Tibial nerve (tissue), 4 donors: ENCODE measurements at regions not wholly inside any gene's neighbourhood (a gene's known extent, or its start where the extent isn't known, plus 50 kb on each side); places are given as distances from the start of the nearest gene placed in this dataset.

Source experiments
- DNase-seq, 2 donors: peaks; one replicate each; pipeline ENCODE4 v3.0.0-alpha.2; 2019; ENCODE audit warnings: low spot score in 2 of 2
- H3K27ac ChIP-seq, 4 donors: fragments of 200-600 bp; sonication (generic) in 3 of 4; one replicate each; pipeline ENCODE4 v1.5.1; 2017 to 2019; ENCODE audit warnings: mild to moderate bottlenecking in 1 of 4
- H3K27me3 ChIP-seq, 2 donors: fragments of 200-600 bp; sonication (generic) in 1 of 2; one replicate each; pipeline versions ENCODE4 v1.5.1 to v1.6.0; 2017 to 2019
- H3K36me3 ChIP-seq, 3 donors: fragments of 200-600 bp; sonication (generic); one replicate each; pipeline ENCODE4 v1.5.1; 2018 to 2019
- H3K4me1 ChIP-seq, 4 donors: fragments of 200-600 bp; sonication (generic) in 3 of 4; one replicate each; pipeline ENCODE4 v1.5.1; 2017 to 2019
- H3K4me3 ChIP-seq, 4 donors: fragments of 200-600 bp; sonication (generic) in 3 of 4; one replicate each; pipeline ENCODE4 v1.5.1; 2017 to 2019; ENCODE audit warnings: mild to moderate bottlenecking in 1 of 4, moderate library complexity in 1 of 4
- H3K9me3 ChIP-seq, 4 donors: fragments of 200-600 bp; sonication (generic) in 3 of 4; one replicate each; pipeline ENCODE4 v1.5.1; 2017 to 2019
- CTCF ChIP-seq, 5 experiments: fragments of 200-600 bp in 3 of 5; fragments of 450-650 bp in 2 of 5; sonication (generic) in 3 of 5; IDR thresholded peaks; one replicate each; pipeline ENCODE4 v1.5.1; 2016 to 2019; ENCODE audit warnings: antibody characterized with exemption in 5 of 5, mild to moderate bottlenecking in 3 of 5, moderate library complexity in 2 of 5
- EP300 ChIP-seq, 2 donors: sonication (generic); formaldehyde crosslinking; IDR thresholded peaks; one replicate each; pipeline ENCODE4 v1.6.1; 2017; ENCODE audit warnings: antibody characterized with exemption in 2 of 2, mild to moderate bottlenecking in 1 of 2
- POLR2A ChIP-seq, 2 donors: fragments of 450-650 bp; IDR thresholded peaks; one replicate each; pipeline ENCODE4 v1.6.1; 2017; ENCODE audit warnings: antibody characterized with exemption in 2 of 2, mild to moderate bottlenecking in 2 of 2, moderate library complexity in 2 of 2
- WGBS, 2 donors: methylation state at CpG; one replicate each; pipeline ENCODE4 v1.1.5; 2018; 5-methylcytosine and 5-hydroxymethylcytosine counted together

GRCh38 chr4:4913628-4914027 lies 54.2 kb downstream of the MSX1 start:
- DNase-seq = no peak
- peak overlapping the region in 1 of 4 donors; percentile 68 for H3K27ac ChIP-seq
- peaks cover 0 to 19% (median 0%) of the 10 kb centered on the region in 4 donors for H3K4me1 ChIP-seq
- peaks cover 0 to 7% (median 0%) of the 10 kb centered on the region in 4 donors for H3K9me3 ChIP-seq
- no peaks in the 10 kb centered on the region for H3K36me3 ChIP-seq
- TF ChIP-seq CTCF (IDR thresholded peaks at IDR 0.05) = no peak
- no peak for TF ChIP-seq POLR2A (IDR thresholded peaks at IDR 0.05)
- TF ChIP-seq EP300 (IDR thresholded peaks at IDR 0.05) = no peak
- no peaks in the 10 kb centered on the region for H3K27me3 ChIP-seq
- H3K4me3 ChIP-seq = no peak overlapping the region

DNA sequence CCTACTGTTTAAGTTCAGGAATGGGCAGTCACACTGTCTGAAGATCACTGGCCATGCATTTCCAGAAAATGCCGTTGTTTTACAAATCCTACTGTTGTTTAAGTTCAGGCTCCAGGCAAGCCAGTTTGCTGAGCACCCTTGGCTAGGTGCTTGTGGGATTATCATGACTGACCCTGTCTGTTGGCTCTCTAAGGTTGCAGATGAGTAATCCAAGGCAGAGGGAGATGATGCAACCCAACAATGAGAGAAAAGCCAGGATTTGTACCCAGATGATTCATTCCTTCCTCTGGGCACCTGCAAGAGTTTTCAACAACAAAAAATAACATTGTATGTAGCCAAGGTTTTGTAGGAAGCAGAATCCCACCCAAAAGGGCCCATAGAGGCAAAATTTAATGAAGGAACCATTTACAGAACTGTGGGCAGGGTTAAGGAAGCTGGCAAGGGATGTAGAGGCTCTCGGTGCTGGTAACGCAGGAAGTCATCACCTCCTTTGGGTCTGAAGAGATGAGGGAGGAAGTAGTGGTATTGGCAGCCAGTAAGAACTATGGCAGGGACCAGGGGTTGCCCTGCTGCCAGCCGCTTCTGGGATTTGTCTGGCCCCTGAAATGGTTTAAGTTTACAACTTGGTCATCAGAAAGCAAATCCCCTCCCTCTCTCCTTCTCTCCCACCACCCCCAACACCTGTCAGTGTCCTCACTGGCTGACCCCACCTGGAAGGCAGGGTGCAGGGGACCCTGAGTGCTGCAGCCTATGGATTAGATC lies 54.8 kb downstream of the MSX1 start:
- 57 to 66% methylated on average over 4 of the region's 4 CpGs for WGBS, 2 donors
- peak in 1 of 2 donors; percentile 34 for DNase-seq
- H3K27ac ChIP-seq = peak overlapping the region in 2 of 4 donors; percentile 52 to 68

DNA sequence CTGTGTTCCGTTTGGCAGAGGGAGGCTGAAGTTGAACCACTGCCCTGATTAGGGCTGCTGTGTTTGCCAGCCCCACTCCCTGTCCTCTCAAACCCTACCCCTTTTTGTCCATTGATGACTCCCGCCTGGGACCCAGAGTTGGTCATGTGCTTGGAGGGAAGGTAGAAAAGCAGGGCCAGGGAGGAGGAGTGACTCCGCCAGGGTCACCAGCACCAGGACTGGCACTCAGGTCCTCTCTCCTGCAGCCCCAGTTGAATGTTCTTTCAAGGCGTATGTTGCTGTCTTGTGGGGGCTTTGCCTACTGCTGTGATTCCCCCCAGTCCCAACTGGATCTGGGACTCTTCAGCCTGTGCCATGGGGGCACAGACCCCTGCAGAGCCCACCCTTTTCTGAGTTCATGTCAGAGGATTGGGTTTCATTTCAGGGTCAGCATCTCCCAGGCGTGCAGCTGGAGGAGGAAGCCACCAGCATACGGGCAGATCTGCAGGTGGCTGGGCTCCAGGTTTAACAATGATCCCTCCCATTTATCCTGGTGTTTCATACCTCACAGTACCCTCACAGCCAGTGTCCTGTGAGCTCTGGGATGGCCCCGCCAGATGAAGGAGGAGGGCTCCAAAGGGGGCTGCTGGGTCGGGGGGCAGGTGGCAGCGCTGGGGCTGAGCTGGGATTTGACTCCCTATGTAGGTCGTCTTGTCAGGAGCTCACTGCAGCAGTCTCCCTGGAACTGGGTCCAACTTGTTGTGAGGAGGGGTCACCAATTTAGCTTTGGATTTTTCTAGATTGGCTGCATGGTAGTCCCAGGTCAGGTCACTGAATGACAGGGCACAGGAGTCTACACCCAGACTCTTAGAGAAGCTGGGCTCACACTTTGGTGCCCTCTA lies 55.7 kb downstream of the MSX1 start:
- Histone ChIP-seq H3K27me3 (no peaks in the 10 kb centered on the region), H3K27ac (peak overlapping the region in 1 of 4 donors; percentile 60), H3K4me1 (peaks cover 0 to 19% (median 0%) of the 10 kb centered on the region in 4 donors), H3K9me3 (peaks cover 0 to 4% (median 0%) of the 10 kb centered on the region in 4 donors), H3K4me3 (no peak overlapping the region), H3K36me3 (no peaks in the 10 kb centered on the region)
- WGBS, 2 donors = 77% methylated on average over 10 of the region's 10 CpGs
- DNase-seq = no peak
- TF ChIP-seq EP300 (IDR thresholded peaks at IDR 0.05) = no peak
- no peak for TF ChIP-seq CTCF (IDR thresholded peaks at IDR 0.05)
- TF ChIP-seq POLR2A (IDR thresholded peaks at IDR 0.05) = no peak

More for the DNA sequence above, 54.8 kb downstream of the MSX1 start:
- Histone ChIP-seq H3K4me1 (peaks cover 0 to 19% (median 0%) of the 10 kb centered on the region in 4 donors), H3K9me3 (peaks cover 0 to 4% (median 0%) of the 10 kb centered on the region in 4 donors), H3K27me3 (no peaks in the 10 kb centered on the region), H3K4me3 (no peak overlapping the region), H3K36me3 (no peaks in the 10 kb centered on the region)
- TF ChIP-seq CTCF (IDR thresholded peaks at IDR 0.05) (no peak), EP300 (IDR thresholded peaks at IDR 0.05) (peak in 1 of 2 donors; percentile 36), POLR2A (IDR thresholded peaks at IDR 0.05) (no peak)

DNA sequence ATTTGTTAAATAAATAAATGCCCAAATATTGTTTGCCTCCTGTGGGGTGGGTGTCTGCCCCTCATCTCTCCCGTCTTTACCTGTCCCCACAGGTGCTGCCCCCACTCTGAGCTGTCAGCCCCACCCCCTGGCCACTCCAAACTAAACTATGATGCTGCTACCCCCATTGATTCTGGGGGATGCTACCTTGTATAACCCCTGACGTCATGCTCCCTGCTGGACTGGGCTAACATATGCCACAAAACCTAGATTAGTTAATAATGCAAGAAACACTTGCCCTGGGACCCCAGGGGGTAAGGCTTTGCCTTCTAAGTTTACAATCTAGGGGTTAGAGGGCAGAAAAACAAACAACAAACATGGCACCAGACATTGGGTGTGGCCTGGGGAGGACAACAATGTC lies 58.6 kb downstream of the MSX1 start:
- H3K27me3 ChIP-seq = no peaks in the 10 kb centered on the region
- TF ChIP-seq POLR2A (IDR thresholded peaks at IDR 0.05) = no peak
- TF ChIP-seq EP300 (IDR thresholded peaks at IDR 0.05) = no peak
- TF ChIP-seq CTCF (IDR thresholded peaks at IDR 0.05) = no peak
- DNase-seq = no peak
- H3K36me3 ChIP-seq = no peaks in the 10 kb centered on the region
- H3K4me3 ChIP-seq = no peak overlapping the region
- WGBS, 2 donors = 40 to 55% methylated on average over 2 of the region's 2 CpGs
- H3K27ac ChIP-seq = no peak overlapping the region
- H3K9me3 ChIP-seq = no peaks in the 10 kb centered on the region
- H3K4me1 ChIP-seq = peaks cover 0 to 19% (median 0%) of the 10 kb centered on the region in 4 donors

GRCh38 chr4:4919927-4920326 lies 60.5 kb downstream of the MSX1 start:
- no peaks in the 10 kb centered on the region for H3K36me3 ChIP-seq
- H3K27ac ChIP-seq = no peak overlapping the region
- H3K4me1 ChIP-seq = peaks cover 0 to 4% (median 0%) of the 10 kb centered on the region in 4 donors
- 72 to 85% methylated on average over 10 to 11 of the region's 11 CpGs for WGBS, 2 donors
- no peak overlapping the region for H3K4me3 ChIP-seq
- DNase-seq = peak; percentile 21 to 29
- TF ChIP-seq CTCF (IDR thresholded peaks at IDR 0.05) (no peak), POLR2A (IDR thresholded peaks at IDR 0.05) (no peak), EP300 (IDR thresholded peaks at IDR 0.05) (no peak)
- H3K27me3 ChIP-seq = no peaks in the 10 kb centered on the region
- H3K9me3 ChIP-seq = no peaks in the 10 kb centered on the region
